GM21423 (cell line): ENCODE measurements at regions not wholly inside any gene's neighbourhood (a gene's known extent, or its start where the extent isn't known, plus 50 kb on each side); places are given as distances from the start of the nearest gene placed in this dataset.

Experiments
- ATAC-seq: cut with Tn5 transposase; IDR thresholded peaks from one replicate; pipeline ENCODE4 v1.9.1; 2021; ENCODE audit warnings: mild to moderate bottlenecking, moderate library complexity; ENCODE audit not compliant: unreplicated experiment

DNA sequence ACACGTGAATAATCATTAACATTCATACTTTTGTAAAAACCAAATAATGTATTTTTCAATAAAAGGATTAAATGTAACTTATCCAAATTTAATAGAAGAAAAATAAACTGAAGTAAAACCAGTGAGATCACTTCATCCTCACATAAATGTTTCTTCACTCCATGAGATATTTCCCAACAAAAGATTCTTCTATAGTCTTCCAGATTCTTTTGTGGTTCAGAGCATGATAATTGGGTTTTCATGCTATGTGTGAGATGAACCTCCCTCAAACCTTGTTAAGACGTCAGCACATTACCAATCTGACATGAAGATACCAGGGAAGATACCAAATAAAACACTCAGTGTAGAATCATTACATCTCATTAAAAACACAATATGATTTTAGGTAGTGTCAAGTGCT is 62.9 kb upstream of the OXGR1 start:
- ATAC-seq, result no peak

DNA sequence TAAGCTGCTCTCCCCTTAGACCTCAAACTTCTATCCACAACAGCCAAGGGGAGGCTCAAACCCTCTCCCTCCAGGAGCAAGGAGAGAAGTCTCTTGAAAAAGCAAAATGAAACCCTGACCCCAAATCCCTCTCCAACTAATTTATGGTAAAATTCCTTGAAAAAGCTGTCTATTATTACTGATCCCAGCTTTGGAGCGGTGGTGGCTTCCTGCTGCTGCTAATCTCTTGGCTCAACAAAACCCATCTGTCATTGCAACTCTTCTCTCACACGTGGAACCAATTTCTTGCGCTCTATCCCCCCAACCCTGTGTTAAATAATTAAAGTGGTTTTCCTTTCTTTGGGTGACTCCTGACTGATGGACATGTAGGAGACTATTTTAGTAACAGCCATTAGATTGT is 64.1 kb upstream of the OXGR1 start:
- ATAC-seq, result no peak

DNA sequence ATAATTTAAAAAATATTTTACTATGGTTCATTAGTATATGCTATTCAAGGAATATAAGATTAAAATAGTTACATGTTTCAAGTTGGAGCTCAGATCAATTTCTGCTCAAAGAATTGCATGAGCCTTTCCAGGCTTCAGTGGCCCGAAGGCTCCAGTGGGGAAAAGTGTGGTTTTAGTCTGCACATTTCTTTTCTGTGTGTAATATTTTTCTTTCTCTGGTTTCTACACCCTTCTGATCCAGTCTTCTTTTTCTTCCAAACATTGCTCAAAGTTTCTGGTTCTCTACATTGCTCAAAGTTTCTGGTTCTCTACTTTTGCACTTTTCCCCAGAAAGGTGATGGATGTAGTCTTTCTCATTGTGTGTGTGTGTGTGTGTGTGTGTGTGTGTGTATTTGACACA is 64.7 kb upstream of the OXGR1 start:
- ATAC-seq, result no peak

DNA sequence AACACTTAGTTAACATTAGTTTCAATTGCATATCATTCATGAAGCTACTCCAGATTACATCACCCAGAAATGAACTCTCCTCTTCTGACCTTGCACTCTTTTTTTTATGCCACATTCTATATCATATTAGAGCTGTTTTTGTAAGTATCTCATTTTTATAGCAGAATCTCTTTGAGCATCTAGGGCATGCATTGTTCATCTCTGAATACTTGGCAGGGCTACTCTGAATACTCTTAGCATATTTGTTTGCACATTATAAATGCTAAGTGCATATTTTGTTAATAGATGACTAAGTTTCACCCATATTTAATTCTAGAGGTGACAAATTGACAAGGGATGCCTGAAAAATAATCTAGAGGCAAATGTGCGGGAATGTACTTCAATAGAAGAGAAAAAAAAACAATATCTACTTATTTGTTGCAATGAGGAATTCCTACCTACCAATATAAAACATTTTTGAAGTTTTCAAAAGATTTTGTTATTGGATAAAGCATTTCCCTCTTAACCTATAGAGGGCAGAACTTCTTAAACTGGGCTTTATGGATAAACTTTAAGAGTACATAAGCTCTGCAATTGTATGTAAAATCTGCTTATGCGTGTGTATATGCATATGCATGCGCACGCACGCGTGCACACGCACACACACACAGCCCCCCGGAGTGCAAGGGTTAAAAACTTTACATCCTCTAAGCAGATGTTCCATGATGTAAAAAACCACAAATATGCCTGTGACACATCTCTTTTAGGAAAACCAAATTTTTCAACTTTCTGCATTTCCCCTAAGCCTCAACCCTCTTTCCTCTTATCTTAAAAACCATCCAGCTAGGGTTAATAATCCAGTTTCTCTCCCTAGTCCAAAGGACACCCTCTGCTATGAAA is 73.0 kb upstream of the OXGR1 start:
- no peak for ATAC-seq

DNA sequence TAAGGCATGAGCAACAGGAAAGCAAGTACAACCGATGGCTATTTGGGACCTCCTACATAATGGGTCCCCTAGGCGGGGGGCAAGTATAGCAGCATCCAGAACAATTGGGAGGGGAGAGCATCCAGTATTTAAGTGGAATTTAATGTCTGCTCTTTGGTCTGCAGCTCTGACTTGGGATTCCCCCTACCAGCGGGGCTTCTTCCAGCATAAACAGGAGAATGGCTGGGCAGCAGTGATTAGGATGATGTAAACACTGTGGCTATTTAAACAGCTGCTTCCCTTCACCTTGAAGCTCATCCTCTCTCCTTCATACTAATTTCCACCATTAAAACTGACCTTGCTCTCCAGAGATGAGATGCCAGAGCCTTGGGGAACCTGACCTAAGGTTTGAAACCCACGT is 73.9 kb upstream of the OXGR1 start:
- ATAC-seq, result no peak

DNA sequence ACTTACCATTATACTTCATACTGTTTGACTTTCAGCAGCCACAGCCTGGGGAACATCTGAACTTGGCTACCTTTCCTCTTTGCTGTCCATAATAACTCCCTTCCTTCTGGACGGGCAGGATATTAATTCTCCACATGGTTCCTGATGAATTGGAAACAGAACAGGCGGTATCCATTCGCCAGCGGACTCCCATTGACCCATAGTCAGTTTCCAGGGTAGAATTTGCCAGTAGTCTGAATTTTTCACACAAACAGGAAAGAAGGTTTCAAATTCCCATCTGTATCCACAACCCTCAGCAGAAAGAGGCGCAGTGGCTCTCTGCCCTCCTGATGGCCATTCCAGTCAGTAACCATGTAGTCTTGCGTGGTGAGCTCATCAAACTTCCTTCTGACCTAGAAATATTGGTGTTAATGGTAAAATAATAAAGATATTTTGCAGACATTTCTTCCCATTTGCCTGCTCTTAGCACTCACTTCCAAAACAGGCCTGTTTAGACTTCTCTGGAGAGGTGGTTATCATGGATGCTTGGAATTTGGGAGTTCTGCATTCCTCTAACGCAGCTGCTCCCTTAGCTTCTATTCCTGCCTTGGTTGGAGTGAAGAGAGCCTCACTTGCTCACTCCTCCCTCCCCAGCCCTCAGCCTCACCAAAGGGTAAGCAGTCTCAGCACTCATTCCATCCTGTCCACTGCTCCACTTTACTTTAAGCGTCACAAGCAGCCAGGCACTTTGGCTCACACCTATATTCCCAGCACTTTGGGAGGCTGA is 75.0 kb upstream of the OXGR1 start:
- ATAC-seq, result no peak

DNA sequence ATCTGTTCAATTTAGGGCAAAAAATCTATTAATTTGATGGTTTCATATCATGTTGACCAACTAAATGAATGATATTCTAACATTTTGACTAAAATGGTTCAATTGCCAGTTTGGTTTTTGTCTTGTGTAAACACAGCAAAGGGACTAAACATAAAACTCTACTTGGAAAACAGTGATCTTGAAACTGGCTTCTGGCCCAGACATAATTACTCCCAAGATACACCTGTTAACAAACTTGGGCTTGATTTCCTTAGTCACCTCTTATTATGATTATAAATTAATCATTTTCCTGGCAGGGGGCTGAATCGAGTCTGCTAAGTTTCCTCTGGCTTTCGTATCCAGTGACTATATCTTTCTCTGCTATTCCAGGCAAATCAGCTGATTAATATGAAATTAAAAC is 78.0 kb upstream of the OXGR1 start:
- ATAC-seq, result no peak

DNA sequence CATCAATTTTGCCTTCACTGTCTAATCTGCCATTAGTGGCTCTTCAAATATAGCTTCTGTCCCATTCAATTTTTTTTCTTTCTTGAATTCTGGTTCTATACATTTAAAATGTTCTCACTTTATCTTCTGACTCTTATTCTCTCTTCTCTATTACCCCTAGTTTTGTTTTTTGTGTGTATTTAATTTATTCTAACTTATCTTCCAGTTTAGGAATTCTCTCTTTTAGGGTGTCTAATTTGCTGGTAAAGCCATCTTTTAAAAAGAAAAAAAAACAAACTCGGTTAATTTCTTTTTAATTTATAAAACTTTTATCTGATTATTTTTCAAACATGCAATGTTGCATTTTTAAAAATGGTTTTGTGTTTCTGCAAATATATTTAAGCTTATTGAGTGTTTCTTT is 80.3 kb upstream of the OXGR1 start:
- no peak for ATAC-seq

DNA sequence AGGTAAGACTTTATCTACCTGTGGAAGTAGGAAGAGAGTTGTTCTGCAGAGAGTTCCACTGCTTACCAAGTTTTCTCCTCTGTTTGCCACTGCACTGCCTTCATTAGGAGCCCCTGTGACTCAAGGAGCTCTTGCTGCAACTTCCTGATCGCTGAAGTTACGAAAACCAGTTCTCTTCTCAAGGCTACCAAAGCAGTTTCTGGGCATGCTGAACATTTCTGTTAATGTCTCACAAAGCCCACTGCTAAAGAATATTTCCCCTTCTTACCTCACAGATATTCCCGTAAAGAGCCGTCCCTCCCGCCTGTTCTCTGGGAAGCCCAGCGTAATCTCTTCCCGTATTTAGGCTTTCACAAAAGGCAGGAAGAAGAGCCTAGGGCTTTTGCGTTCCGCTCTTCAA is 82.6 kb upstream of the OXGR1 start:
- ATAC-seq, result no peak

DNA sequence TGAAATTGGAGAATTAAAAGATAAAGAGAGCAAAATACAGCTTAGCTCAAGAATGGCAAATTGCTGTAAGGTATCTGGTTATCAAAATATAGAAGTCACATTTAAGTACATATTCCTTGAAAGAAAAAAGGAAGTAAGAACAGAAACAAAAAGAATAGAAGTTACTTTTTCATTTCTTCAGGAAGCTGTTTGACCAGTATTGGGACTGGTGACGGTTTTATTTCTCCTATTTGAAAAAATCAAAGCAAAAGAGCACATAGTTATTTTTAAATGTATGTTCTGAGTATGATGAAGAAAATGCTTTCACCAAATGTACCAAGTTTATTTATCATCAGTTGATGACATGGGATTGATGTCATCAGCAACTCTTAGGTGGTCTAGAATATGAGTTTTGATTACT is 83.1 kb upstream of the OXGR1 start:
- ATAC-seq, result no peak

DNA sequence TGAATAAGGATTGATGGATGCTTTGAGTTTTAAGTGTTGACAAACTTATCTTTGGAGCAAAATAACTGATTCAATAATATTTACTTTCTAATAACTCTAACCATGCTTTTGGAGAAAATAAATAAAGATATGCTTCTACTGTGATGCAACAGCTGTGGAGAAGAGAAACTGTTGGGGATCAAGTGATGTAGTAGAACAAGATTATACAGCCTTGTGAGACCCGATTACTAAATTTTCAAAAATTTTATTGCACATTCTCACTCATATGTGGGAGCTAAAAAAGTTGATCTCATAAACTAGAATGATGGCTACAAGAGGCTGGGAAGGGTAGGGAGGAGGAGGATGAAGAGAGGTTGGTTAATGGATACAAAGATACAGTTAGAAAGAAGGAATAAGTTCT is 85.5 kb upstream of the OXGR1 start:
- ATAC-seq, result no peak

DNA sequence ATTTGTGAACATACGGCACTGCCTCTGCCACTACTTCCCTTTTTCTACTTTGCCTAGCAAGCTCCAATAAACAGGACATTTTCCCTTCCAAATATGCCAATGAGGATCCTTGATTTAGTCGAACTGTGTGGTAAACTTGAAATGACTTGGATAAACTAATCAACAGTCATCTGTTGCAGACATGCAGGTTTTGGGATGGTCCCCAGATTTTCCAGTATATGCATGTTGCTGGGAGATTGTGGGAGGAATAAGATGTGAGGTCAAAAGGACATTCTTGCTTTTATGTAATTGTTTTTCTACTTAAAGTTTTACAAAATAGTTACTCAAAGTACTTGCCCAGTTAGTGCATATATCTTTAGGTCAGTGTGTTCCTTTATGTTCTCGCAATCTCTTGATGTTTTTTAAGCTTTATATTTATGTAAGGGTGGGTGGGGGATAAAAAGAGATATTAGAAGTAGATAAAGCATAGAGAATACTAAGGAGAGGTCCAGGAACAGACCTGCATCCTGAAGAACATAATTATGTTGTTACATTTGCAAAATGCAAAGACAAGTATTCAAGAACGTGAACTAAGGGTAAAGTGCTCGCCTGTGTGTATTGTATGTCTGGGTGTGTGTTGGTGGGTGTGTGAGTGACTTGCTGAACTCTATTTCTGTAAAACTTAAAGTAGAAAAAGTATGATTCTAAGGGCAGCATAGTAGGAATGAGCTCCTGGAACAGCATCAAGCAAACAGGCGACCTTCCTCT is 88.4 kb upstream of the OXGR1 start:
- ATAC-seq, result no peak

DNA sequence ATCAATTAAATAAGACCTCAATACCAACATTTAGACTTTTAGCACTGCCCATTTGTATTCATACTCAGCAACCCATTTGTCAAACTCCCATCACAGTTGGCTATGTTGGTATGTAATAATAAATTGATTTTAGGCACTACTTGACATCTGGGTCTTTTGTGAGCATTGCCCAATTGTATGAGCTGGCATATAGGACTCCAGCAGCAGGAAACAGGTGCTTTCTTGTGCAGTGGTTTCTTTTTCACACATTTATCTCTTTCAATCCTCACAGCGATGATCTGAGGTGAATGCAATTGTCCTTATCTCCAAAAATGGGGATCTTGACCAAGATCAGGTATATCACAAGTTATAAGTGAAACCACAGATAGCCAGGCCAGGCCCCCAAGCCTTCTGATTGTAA is 96.9 kb upstream of the OXGR1 start:
- ATAC-seq, result no peak

DNA sequence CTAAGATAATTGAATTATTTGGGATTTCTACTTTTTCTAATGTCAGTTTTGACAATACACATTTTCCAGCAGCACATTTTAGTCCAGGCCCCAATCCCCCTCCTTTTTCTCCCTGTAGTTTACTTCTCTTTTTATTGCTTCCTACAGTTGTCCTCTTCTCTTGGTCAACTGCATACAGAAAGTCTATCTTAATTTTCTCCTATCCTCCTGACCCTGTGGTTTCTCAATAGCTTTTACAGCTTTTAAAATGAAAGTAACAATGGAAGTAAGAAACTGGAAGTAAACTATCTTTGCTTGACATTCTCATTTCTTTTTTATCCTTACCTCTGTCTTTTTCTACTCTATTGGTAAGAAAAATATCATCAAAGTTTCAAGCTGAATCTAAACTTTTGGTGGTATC is 106.5 kb upstream of the OXGR1 start:
- ATAC-seq, result no peak

DNA sequence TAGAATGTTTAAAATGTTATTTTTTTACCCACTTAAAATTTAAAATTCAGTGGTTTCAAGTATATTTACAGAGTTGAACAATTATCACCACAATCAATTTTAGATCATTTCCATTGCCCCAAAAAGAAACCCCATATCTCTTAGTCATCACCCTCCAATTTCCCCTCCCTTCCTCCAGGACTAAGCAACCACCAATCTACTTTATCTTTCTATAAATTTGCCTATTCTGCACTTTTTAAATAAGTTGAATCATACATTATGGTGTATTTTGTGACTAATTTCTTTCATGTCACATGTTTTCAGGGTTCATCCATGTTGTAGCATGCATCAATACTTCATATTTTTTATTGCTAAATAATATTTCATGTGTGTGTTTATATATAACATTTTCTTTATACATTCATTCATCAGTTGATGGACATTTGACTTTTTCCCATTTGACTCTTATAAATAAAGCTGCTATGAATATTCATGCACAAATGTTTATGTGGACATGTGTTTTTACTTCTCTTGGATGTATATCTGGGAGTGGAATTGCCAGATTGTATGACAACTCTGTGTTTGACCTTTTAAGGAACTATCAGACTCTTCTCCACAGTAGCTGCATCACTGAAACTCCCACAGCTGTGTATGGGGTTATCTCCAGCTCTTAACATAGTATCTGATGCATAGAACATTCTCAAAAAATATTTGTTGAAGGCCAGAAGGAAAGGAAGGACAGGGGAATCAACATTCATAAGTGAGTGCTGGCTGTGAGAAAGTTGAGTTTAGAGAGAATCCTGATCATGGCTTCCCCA is 107.8 kb upstream of the OXGR1 start:
- no peak for ATAC-seq

DNA sequence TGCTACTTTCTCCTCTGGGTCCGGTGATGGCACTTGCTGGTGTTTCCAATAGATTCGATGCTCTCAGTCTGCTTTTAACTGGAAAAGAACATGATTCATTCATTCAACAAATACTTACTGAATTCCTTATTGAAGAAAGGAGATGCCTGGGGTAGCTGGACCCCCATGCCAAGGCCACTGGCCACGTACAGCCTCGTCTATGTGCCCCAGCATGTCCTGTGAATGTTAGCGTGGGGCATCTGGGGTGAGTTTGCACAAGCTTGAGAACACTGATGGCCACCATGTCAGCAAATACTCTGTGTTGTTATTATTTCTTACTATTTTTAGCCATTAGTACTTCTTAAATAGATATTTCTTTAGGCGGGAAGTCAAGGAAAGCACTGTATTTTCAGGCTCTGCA is 112.0 kb upstream of the OXGR1 start:
- no peak for ATAC-seq

DNA sequence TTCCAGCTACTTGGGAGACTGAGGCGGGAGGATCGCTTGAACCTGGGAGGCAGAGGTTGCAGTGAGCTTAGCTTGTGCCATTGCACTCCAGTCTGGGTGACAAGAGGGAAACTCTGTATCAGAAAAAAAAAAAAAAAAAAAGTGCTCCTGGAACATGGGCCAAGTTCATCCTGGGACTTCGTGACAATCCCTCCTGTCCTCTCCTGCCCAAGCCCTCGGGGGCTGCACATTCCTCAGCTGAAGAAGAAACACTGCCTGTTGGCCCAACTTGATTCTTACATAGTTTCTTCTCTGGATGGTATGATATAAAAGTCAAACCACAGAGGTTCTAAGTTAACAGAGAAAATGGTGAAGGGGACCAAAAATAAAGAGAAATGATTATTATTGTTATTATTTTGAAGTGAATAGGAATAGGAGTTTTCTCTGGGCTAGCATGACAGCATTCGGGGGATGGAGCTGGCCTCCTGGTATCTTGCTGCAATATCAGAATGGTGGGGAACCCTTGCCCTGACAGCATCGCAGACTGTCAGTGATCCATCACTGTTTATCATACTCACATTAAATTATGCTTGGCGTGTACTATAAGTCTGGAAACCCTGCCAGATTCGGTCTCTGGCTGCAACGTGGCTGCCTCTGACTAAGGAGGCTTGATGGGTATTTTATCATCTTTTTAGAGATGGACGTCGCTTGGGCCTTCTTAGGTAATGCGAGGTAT is 113.7 kb upstream of the OXGR1 start:
- ATAC-seq, result no peak

DNA sequence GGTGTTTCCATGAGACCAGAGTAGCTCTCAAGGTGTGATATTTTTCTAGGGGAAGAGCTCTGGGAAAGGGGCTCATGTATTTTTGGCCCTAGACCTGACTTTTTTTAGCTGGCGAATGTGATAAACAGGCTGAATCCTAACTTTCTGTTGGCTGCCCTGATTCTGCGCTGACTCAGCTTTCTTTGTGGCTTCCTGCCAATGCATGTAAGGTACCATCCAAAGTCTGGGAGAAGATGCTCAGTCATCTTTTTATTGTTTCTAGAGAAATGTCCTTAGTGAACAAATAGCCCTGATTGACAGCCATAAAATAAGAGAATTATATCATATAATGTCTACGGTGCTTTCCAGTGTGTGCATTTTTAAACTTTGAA is 113.6 kb upstream of the MBNL2 start:
- no peak for ATAC-seq

DNA sequence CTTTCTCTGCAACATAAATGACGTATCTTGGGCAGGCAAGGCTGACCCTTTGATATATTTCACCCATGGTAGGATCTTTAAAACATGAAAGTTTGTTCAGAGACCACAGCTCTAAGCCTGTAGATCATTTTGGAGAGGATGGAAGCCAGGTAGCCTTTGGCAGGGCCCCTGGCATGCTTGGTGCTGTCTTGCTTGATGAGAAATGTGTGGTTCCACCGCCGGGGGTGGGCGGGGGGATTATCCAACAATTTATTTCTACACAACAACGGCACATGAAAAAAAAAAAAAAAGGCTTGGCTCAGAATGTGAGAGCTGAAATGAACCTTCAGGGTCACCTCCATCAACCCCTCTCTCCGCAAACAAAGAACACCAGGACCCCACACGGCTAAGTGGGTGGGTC is 112.9 kb upstream of the MBNL2 start:
- no peak for ATAC-seq

DNA sequence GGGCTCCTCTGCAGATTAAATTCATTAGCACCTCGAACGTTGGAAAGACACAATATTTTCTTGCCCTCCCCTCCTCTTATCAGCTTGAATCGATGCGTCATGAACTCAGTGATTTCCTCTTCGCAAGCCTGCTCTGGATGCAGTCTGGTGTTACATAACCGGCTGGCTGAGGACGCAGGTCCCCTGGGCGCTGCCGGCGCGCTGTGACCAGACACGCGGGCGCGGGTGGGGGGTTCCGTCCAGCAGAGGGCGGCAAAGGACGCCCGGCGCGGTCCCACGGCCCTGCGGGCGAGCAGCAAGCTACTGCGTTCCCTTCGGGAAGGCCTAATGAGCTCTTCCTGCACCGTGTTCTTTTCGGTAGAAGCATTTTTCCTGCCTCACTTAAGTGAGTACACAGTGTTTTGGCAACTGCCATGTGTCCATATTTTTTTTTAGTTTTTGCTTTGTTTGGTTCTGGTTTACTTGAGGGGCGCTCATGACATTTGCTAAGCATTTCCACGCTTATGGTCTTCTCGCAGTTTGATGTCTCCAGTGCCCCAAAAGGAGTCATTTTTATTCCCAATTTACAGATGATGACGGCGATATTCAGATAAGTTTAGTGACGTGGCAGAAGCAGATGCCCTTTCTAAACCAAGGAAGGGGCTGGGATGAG is 112.2 kb upstream of the MBNL2 start:
- peak; percentile 97 for ATAC-seq
